ENCODE measurements at regions not wholly inside any gene's neighbourhood (a gene's known extent, or its start where the extent isn't known, plus 50 kb on each side); places are given as distances from the start of the nearest gene placed in this dataset.
A peak's percentile ranks its signal among the peaks of the same experiment; 100 is the strongest.

GRCh38 chr10:131775833-131776232 lies 125.0 kb upstream of the PPP2R2D start:
- DNase-seq (ENCODE audit: low read depth) = no peak

GRCh38 chr10:131776496-131776895 lies 124.3 kb upstream of the PPP2R2D start:
- no peak for DNase-seq (ENCODE audit: low read depth)

DNA sequence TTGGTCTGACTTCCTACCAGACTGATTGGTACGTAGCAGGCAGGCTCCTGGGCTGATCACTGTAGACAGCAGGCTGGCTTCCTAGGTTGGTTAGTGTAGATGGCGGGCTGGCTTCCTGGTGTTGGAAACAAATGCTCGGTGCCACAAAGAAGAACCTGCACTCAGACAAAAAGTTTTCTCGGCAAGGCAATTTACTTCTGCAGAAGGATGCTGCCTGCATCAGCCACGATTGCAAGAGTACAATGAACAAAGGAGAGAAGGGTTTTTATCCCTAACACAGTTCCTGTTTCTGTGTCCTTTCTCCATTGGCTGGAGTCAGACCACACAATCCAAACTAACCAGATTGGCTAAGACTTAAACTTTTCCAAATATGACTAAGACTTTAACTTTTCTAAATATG lies 123.6 kb upstream of the PPP2R2D start:
- no peak for DNase-seq (ENCODE audit: low read depth)

DNA sequence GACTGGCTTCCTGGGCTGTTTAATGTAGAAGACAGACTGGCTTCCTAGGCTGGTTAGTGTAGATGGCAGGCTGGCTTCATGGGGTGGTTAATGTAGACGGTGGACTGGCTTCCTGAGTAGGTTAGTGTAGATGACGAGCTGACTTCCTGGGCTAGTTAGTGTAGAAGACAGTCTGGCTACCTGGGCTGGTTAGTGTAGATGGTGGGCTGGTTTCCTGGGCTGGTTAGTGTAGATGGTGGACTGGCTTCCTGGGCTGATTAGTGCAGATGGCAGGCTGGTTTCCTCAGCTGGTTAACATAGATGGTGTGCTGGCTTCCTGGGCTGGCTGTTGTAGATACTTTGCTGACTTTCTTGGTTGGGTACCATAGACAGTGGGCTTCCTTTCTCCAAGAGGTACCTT lies 122.9 kb upstream of the PPP2R2D start:
- DNase-seq (ENCODE audit: low read depth) = no peak

GRCh38 chr10:131778385-131778784 lies 122.4 kb upstream of the PPP2R2D start:
- no peak for DNase-seq (ENCODE audit: low read depth)

- no peak for DNase-seq (ENCODE audit: low read depth)
These were observed 122.0 kb upstream of the PPP2R2D start for GRCh38 chr10:131778842-131779241.

GRCh38 chr10:131779661-131780394 lies 121.0 kb upstream of the PPP2R2D start:
- DNase-seq (ENCODE audit: low read depth) = no peak

GRCh38 chr10:131781076-131781475 lies 119.7 kb upstream of the PPP2R2D start:
- DNase-seq (ENCODE audit: low read depth) = no peak

GRCh38 chr10:131781791-131782190 lies 119.0 kb upstream of the PPP2R2D start:
- no peak for DNase-seq (ENCODE audit: low read depth)

GRCh38 chr10:131784363-131785120 lies 116.3 kb upstream of the PPP2R2D start:
- no peak for DNase-seq (ENCODE audit: low read depth)

GRCh38 chr10:131785121-131785460 lies 115.7 kb upstream of the PPP2R2D start:
- DNase-seq (ENCODE audit: low read depth) = no peak

DNA sequence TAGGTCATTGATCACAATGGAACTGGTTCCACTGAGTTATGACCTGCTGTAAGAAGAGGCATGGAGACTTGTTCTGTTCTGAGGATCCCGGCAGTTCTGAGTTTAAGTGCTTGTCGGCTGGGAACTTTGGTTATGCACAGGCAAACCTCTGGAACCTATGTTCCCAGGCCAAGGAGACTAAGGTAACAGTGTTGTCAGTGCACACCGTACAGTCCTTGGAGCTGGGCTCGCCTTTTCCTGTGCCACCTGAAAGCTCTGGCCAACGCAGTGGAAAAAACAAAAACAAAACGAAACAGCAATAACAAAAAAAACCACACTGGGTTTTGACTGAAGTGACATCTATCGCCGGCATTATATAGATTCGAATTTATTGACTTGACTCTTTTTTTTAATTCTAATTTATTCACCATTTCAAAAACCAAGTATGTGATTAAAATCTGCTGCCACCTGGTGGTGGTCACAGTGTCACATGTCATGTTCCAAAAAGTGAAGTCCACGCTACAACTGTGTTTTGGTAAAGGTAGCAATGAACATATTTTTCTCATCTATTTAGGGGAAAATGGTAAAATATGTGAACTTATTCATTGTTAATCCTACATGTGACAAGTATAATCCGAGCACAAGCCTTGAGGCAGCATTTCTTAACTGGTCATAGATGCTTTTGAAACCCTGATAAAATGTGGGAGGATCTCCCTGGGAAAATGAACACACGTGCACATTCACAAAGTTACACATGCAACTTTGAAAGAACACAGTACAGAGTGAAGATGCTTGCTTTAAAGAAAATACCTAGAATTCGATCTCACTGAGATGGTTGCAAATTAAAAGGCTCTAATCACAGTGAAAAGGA lies 113.8 kb upstream of the PPP2R2D start:
- DNase-seq (ENCODE audit: low read depth) = no peak

GRCh38 chr10:131787961-131788360 lies 112.8 kb upstream of the PPP2R2D start:
- no peak for DNase-seq (ENCODE audit: low read depth)

- DNase-seq (ENCODE audit: low read depth) = no peak
These were observed 112.4 kb upstream of the PPP2R2D start for GRCh38 chr10:131788386-131788785.

GRCh38 chr10:131789516-131789915 lies 111.3 kb upstream of the PPP2R2D start:
- DNase-seq (ENCODE audit: low read depth) = no peak

- peak; percentile 24 for DNase-seq (ENCODE audit: low read depth)
These were observed 110.8 kb upstream of the PPP2R2D start for GRCh38 chr10:131790021-131790420.

DNA sequence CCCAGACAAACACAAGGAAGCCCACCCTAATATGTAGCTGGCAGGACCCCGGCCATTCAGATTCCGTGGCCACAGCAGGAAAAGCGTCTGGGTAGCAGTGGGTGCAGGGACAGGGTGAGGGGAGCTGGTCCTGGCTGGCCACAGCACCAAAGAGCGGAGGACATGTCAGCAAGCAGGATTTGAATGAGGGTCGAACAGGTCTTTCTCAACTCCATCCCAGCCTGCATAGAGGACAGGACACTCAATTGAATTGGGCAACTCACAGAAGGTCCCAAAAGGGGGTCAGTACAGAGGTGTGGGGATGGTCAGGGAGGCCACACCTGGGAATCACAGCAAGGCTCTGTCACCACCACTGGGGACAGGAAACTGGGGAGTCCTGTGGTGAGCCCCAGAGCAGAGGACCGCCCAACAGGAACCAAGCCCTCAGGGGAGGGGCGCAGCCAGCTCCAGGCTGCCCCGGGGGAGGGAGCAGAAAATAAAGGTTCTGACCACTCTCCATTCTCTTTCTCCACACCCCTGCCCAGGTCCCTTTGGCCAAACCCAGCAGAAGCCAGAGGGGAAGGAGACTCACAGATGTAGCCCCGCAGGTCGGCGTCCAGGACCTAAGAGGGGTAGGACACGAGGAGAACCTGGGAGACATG lies 108.7 kb upstream of the PPP2R2D start:
- DNase-seq (ENCODE audit: low read depth) = no peak

GRCh38 chr10:131792809-131793208 lies 108.0 kb upstream of the PPP2R2D start:
- no peak for DNase-seq (ENCODE audit: low read depth)

- DNase-seq (ENCODE audit: low read depth) = no peak
These were observed 105.0 kb upstream of the PPP2R2D start for GRCh38 chr10:131795761-131796160.

- DNase-seq (ENCODE audit: low read depth) = no peak
These were observed 103.2 kb upstream of the PPP2R2D start for GRCh38 chr10:131797626-131798025.

DNA sequence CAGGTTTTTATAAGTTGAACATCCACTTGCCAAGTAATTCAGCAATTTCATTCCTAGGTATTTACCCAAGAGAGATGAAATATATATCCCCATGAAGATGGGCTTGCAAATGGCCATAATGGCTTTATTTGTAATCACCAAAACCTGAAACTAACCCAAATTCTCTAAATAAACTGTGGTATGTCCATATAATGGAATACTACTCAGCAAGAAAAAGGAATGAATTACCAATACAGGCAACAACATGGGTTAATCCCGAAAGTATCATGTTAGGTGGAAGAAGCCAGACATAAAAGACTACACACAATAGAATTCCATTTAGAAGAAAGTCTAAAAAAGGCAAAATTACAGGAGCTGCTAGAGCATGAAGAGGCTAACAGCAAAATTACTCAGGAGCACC lies 101.4 kb upstream of the PPP2R2D start:
- DNase-seq (ENCODE audit: low read depth) = no peak

Data from CMK (cell line).